ENCODE measurements at regions not wholly inside any gene's neighbourhood (a gene's known extent, or its start where the extent isn't known, plus 50 kb on each side); places are given as distances from the start of the nearest gene placed in this dataset.

DNA sequence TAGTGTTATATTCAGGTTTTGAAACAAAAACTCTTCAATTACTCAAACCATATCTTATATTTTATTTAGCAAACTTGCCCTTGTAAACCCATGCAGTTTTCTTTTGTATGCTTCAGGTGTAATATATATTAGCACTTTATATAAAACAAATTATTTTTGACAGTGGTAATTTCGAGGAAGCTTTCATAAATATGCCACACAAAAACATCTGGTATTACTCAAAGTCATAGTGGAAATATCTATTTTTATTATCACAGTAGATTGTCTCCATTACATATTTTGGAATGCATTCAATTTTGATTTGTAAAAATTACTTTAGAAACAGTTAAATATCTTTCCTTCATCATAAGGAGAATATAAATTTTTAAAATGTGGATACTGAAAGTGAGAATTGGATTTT, 89.1 kb upstream of the FIBIN start:
- Histone ChIP-seq H3K79me2 (ENCODE audit: control insufficient read depth, insufficient read depth, low read length) (no peaks in the 10 kb centered on the region), H3K36me3 (ENCODE audit: control insufficient read depth in 2 of 2, insufficient read depth in 2 of 2, low read length in 1 of 2) (no peaks in the 10 kb centered on the region), H2AFZ (ENCODE audit: control insufficient read depth, low read depth, low read length) (no peak overlapping the region), H3K9ac (ENCODE audit: control insufficient read depth, insufficient read depth, low read length) (no peak overlapping the region), H3K27ac (ENCODE audit: control insufficient read depth, insufficient read depth) (no peak overlapping the region), H4K20me1 (ENCODE audit: control insufficient read depth, insufficient read depth) (no peaks in the 10 kb centered on the region), H3K9me3 (replicated peaks; ENCODE audit: control insufficient read depth, insufficient read depth, low read length) (no peaks in the 10 kb centered on the region; the same call in 2 of the 3 replicates), H3K4me3 (no peak overlapping the region), H3K4me1 (ENCODE audit: control insufficient read depth, insufficient read depth, low read length) (no peaks in the 10 kb centered on the region), H3K4me2 (ENCODE audit: control insufficient read depth, insufficient read depth) (no peak overlapping the region), H3K27me3 (replicated peaks in 1 of 2; ENCODE audit: control insufficient read depth in 2 of 2, insufficient read depth in 2 of 2, low read length in 1 of 2) (no peaks in the 10 kb centered on the region)
- ChIA-PET POLR2A (no interaction called here), CTCF (no interaction called here), RAD21 (ENCODE audit: unreplicated experiment) (no interaction called here), SMC1A (ENCODE audit: uncharacterized antibody, unreplicated experiment) (no interaction called here)
- DNase-seq (ENCODE audit: low read depth, low spot score) (no peak), FAIRE-seq (no peak), ATAC-seq (no peak)
- no peak for TF ChIP-seq DPF2 (IDR thresholded peaks at IDR 0.05)
- TF ChIP-seq NRF1 (conservative IDR thresholded peaks at IDR 0.05; ENCODE audit: low read depth, low read length): no peak
- TF ChIP-seq, protein P1, sequence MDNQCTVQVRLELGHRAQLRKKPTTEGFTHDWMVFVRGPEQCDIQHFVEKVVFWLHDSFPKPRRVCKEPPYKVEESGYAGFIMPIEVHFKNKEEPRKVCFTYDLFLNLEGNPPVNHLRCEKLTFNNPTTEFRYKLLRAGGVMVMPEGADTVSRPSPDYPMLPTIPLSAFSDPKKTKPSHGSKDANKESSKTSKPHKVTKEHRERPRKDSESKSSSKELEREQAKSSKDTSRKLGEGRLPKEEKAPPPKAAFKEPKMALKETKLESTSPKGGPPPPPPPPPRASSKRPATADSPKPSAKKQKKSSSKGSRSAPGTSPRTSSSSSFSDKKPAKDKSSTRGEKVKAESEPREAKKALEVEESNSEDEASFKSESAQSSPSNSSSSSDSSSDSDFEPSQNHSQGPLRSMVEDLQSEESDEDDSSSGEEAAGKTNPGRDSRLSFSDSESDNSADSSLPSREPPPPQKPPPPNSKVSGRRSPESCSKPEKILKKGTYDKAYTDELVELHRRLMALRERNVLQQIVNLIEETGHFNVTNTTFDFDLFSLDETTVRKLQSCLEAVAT (IDR thresholded peaks at IDR 0.05): no peak
- TF ChIP-seq, protein P2, sequence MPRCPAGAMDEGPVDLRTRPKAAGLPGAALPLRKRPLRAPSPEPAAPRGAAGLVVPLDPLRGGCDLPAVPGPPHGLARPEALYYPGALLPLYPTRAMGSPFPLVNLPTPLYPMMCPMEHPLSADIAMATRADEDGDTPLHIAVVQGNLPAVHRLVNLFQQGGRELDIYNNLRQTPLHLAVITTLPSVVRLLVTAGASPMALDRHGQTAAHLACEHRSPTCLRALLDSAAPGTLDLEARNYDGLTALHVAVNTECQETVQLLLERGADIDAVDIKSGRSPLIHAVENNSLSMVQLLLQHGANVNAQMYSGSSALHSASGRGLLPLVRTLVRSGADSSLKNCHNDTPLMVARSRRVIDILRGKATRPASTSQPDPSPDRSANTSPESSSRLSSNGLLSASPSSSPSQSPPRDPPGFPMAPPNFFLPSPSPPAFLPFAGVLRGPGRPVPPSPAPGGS (IDR thresholded peaks at IDR 0.05; ENCODE audit: borderline replicate concordance, insufficient read depth, low read depth, low read length, poor library complexity, severe bottlenecking): no peak
- no peak for TF ChIP-seq YBX1 (IDR thresholded peaks at IDR 0.05)
- no peak for TF ChIP-seq POLR2AphosphoS5 (IDR thresholded peaks at IDR 0.05; ENCODE audit: low read length)
- no peak for TF ChIP-seq ZNF207 (IDR thresholded peaks at IDR 0.05; ENCODE audit: borderline replicate concordance)
- TF ChIP-seq RAD51 (IDR thresholded peaks at IDR 0.05): no peak
- TF ChIP-seq, protein P3, sequence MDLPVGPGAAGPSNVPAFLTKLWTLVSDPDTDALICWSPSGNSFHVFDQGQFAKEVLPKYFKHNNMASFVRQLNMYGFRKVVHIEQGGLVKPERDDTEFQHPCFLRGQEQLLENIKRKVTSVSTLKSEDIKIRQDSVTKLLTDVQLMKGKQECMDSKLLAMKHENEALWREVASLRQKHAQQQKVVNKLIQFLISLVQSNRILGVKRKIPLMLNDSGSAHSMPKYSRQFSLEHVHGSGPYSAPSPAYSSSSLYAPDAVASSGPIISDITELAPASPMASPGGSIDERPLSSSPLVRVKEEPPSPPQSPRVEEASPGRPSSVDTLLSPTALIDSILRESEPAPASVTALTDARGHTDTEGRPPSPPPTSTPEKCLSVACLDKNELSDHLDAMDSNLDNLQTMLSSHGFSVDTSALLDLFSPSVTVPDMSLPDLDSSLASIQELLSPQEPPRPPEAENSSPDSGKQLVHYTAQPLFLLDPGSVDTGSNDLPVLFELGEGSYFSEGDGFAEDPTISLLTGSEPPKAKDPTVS (IDR thresholded peaks at IDR 0.05; ENCODE audit: low read depth, low read length): no peak
- no peak for TF ChIP-seq WRNIP1 (IDR thresholded peaks at IDR 0.05; ENCODE audit: borderline replicate concordance, low read depth, low read length)
- TF ChIP-seq SMAD1 (IDR thresholded peaks at IDR 0.05; ENCODE audit: low read depth, partially characterized antibody): no peak
- TF ChIP-seq, protein P4, sequence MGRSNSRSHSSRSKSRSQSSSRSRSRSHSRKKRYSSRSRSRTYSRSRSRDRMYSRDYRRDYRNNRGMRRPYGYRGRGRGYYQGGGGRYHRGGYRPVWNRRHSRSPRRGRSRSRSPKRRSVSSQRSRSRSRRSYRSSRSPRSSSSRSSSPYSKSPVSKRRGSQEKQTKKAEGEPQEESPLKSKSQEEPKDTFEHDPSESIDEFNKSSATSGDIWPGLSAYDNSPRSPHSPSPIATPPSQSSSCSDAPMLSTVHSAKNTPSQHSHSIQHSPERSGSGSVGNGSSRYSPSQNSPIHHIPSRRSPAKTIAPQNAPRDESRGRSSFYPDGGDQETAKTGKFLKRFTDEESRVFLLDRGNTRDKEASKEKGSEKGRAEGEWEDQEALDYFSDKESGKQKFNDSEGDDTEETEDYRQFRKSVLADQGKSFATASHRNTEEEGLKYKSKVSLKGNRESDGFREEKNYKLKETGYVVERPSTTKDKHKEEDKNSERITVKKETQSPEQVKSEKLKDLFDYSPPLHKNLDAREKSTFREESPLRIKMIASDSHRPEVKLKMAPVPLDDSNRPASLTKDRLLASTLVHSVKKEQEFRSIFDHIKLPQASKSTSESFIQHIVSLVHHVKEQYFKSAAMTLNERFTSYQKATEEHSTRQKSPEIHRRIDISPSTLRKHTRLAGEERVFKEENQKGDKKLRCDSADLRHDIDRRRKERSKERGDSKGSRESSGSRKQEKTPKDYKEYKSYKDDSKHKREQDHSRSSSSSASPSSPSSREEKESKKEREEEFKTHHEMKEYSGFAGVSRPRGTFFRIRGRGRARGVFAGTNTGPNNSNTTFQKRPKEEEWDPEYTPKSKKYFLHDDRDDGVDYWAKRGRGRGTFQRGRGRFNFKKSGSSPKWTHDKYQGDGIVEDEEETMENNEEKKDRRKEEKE (IDR thresholded peaks at IDR 0.05): no peak
- TF ChIP-seq TAF1 (IDR thresholded peaks at IDR 0.05; ENCODE audit: borderline replicate concordance, low read depth, low read length): no peak
- no peak for TF ChIP-seq RUNX3 (IDR thresholded peaks at IDR 0.05; ENCODE audit: low read length)
- TF ChIP-seq NFXL1 (IDR thresholded peaks at IDR 0.05; ENCODE audit: borderline replicate concordance): no peak
- TF ChIP-seq IKZF2 (IDR thresholded peaks at IDR 0.05): no peak
- no peak for TF ChIP-seq SMC3 (IDR thresholded peaks at IDR 0.05; ENCODE audit: borderline replicate concordance, low read length)
- TF ChIP-seq BRCA1 (IDR thresholded peaks at IDR 0.05; ENCODE audit: low read depth, low read length): no peak
- no peak for TF ChIP-seq CEBPB (IDR thresholded peaks at IDR 0.05; ENCODE audit: borderline replicate concordance in 1 of 2, low read depth in 2 of 2, low read length in 2 of 2)
- TF ChIP-seq SUZ12 (IDR thresholded peaks at IDR 0.05; ENCODE audit: unreplicated experiment): no peak
- intact Hi-C loops (cut with micrococcal nuclease; ENCODE audit: unreplicated experiment) (no loop called here), in situ Hi-C loops (cut with MboI) (no loop called here)
- 0% methylated on average over 1 of the region's 1 CpG for WGBS (ENCODE audit: insufficient coverage, insufficient replicate concordance, low lambda C conversion rate, missing lambda C conversion rate)
- no TSS peak for BruUV-seq (replicated peaks)

All from GM12878 (cell line).